ENCODE measurements at regions not wholly inside any gene's neighbourhood (a gene's known extent, or its start where the extent isn't known, plus 50 kb on each side); places are given as distances from the start of the nearest gene placed in this dataset.

DNA sequence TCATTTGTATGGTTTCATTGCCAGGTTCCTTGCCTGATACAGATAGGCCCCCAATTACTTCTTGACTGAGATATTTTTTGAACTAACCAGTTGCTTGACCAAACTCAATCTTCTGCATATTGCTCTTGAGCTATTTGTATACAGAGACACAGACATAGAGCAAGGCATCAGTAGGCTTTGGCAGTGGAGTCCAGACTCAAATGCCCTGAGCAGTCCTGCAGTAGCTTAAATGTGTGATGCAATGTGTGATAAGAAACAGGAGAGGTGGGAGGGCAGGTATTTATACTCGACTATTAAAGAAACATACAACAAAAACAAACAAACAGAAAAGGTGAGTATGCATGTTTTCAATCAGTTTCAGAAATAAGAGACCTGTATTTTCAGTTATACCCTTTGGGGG is 197.9 kb upstream of the DAB1 start:
- no peaks in the 10 kb centered on the region for H3K4me1 ChIP-seq (replicated peaks; ENCODE audit: insufficient read depth)
- intact Hi-C loops (cut with micrococcal nuclease; ENCODE audit: unreplicated experiment) = no loop called here
- no peak for TF ChIP-seq EZH2 (IDR thresholded peaks at IDR 0.05; ENCODE audit: low read depth)
- TF ChIP-seq, protein P1, sequence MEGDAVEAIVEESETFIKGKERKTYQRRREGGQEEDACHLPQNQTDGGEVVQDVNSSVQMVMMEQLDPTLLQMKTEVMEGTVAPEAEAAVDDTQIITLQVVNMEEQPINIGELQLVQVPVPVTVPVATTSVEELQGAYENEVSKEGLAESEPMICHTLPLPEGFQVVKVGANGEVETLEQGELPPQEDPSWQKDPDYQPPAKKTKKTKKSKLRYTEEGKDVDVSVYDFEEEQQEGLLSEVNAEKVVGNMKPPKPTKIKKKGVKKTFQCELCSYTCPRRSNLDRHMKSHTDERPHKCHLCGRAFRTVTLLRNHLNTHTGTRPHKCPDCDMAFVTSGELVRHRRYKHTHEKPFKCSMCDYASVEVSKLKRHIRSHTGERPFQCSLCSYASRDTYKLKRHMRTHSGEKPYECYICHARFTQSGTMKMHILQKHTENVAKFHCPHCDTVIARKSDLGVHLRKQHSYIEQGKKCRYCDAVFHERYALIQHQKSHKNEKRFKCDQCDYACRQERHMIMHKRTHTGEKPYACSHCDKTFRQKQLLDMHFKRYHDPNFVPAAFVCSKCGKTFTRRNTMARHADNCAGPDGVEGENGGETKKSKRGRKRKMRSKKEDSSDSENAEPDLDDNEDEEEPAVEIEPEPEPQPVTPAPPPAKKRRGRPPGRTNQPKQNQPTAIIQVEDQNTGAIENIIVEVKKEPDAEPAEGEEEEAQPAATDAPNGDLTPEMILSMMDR (conservative IDR thresholded peaks at IDR 0.05) = no peak
- POLR2A ChIA-PET (ENCODE audit: unreplicated experiment) = no interaction called here
- CTCF ChIA-PET = no interaction called here
- H3K36me3 ChIP-seq (ENCODE audit: low read depth) = no peaks in the 10 kb centered on the region
- H3K9me3 ChIP-seq (ENCODE audit: insufficient read depth, low read depth) = no peaks in the 10 kb centered on the region
- no peak overlapping the region for H2AFZ ChIP-seq
- H3K79me2 ChIP-seq (ENCODE audit: low read depth) = no peaks in the 10 kb centered on the region
- H3K27ac ChIP-seq = no peak overlapping the region
- H3K4me2 ChIP-seq = no peak overlapping the region
- H4K20me1 ChIP-seq (ENCODE audit: insufficient read depth) = no peaks in the 10 kb centered on the region
- H3K27me3 ChIP-seq (ENCODE audit: insufficient read depth, low read depth) = peaks cover 17% of the 10 kb centered on the region; the same call in 1 of the 2 replicates
- no peak overlapping the region for H3K4me3 ChIP-seq
- no peaks in the 10 kb centered on the region for H3F3A ChIP-seq (ENCODE audit: insufficient read depth, low read depth)
- no peaks in the 10 kb centered on the region for H3K9me2 ChIP-seq (ENCODE audit: insufficient read depth)
- no TSS peak for BruUV-seq (replicated peaks)
- no peak for DNase-seq

DNA sequence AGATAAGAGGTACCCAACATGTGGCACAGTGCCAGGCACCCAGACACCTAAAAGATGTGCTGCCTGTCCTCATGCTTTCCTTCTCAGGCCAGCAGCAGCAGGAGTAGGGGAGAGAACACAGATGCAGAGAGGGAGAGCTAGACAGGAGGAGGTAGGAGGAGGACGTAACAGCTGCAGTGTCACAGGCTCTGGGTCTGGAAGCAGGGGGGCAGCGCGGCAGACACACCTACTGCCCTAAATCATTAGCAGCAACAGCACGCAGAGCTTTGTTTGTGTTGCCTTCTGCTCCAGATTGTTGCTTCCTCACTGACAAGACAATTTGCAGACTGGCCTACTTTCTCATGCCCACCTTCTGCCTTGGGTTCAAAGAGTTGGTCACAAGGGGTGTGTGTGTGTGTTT is 196.7 kb upstream of the DAB1 start:
- no peak overlapping the region for H3K27ac ChIP-seq
- CTCF ChIA-PET = no interaction called here

DNA sequence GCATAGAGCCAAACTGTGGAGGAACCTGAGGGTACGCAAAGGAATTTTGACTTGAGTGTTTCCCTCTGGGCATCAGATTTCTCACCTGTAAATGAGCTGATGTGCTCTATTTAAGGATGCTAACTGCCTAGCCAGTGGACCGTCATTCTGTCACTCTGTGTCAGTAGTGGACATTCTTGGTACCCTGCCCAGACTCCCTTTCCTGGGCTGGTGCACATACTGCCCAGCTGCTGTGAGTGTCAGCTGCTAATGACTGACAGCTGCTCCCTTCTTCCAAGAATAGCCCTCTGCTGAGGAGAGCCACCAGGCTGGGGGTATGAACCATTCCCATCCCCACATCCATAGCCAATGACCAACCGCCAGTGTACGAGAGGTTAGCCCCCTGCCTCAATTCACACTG is 193.1 kb upstream of the DAB1 start:
- CTCF ChIA-PET = no interaction called here
- TF ChIP-seq, protein P1 (conservative IDR thresholded peaks at IDR 0.05) = no peak
- no peak for TF ChIP-seq EZH2 (IDR thresholded peaks at IDR 0.05; ENCODE audit: low read depth)
- Histone ChIP-seq H3K9me2 (ENCODE audit: insufficient read depth) (no peaks in the 10 kb centered on the region), H3K27me3 (ENCODE audit: insufficient read depth, low read depth) (peaks cover 21% of the 10 kb centered on the region), H3K27ac (no peak overlapping the region), H4K20me1 (ENCODE audit: insufficient read depth) (no peaks in the 10 kb centered on the region), H3K4me1 (replicated peaks; ENCODE audit: insufficient read depth) (no peaks in the 10 kb centered on the region), H2AFZ (no peak overlapping the region), H3K4me3 (no peak overlapping the region), H3K36me3 (ENCODE audit: low read depth) (no peaks in the 10 kb centered on the region), H3F3A (ENCODE audit: insufficient read depth, low read depth) (no peaks in the 10 kb centered on the region), H3K9me3 (ENCODE audit: insufficient read depth, low read depth) (no peaks in the 10 kb centered on the region), H3K4me2 (no peak overlapping the region), H3K79me2 (ENCODE audit: low read depth) (no peaks in the 10 kb centered on the region)
- no peak for DNase-seq
- no TSS peak for BruUV-seq (replicated peaks)
- POLR2A ChIA-PET (ENCODE audit: unreplicated experiment) = no interaction called here
- intact Hi-C loops (cut with micrococcal nuclease; ENCODE audit: unreplicated experiment) = no loop called here

More for the DNA sequence above, 196.7 kb upstream of the DAB1 start:
- Histone ChIP-seq H3F3A (ENCODE audit: insufficient read depth, low read depth) (no peaks in the 10 kb centered on the region), H3K4me2 (no peak overlapping the region), H3K36me3 (ENCODE audit: low read depth) (no peaks in the 10 kb centered on the region), H3K4me1 (replicated peaks; ENCODE audit: insufficient read depth) (no peaks in the 10 kb centered on the region), H3K27me3 (ENCODE audit: insufficient read depth, low read depth) (peaks cover 24% of the 10 kb centered on the region), H3K9me2 (ENCODE audit: insufficient read depth) (no peaks in the 10 kb centered on the region), H2AFZ (no peak overlapping the region), H3K9me3 (ENCODE audit: insufficient read depth, low read depth) (no peaks in the 10 kb centered on the region), H3K79me2 (ENCODE audit: low read depth) (no peaks in the 10 kb centered on the region), H3K4me3 (no peak overlapping the region), H4K20me1 (ENCODE audit: insufficient read depth) (no peaks in the 10 kb centered on the region)
- TF ChIP-seq EZH2 (IDR thresholded peaks at IDR 0.05; ENCODE audit: low read depth) = no peak
- TF ChIP-seq, protein P1 (conservative IDR thresholded peaks at IDR 0.05) = no peak
- no TSS peak for BruUV-seq (replicated peaks)
- POLR2A ChIA-PET (ENCODE audit: unreplicated experiment) = no interaction called here
- DNase-seq = no peak
- intact Hi-C loops (cut with micrococcal nuclease; ENCODE audit: unreplicated experiment) = no loop called here

Data from PC-9 (cell line).